ENCODE measurements at regions not wholly inside any gene's neighbourhood (a gene's known extent, or its start where the extent isn't known, plus 50 kb on each side); places are given as distances from the start of the nearest gene placed in this dataset.

- DNase-seq (ENCODE audit: low spot score), result no peak
- TF ChIP-seq CTCF (IDR thresholded peaks at IDR 0.05), result no peak
- ATAC-seq (ENCODE audit: low FRiP score), result no peak
Measured at GRCh38 chr15:59941612-59942011, 62.5 kb upstream of the FOXB1 start.

- no peak for ATAC-seq (ENCODE audit: low FRiP score)
- no peak for TF ChIP-seq CTCF (IDR thresholded peaks at IDR 0.05)
Measured at GRCh38 chr15:59940928-59941327, 63.2 kb upstream of the FOXB1 start.

GRCh38 chr15:59940456-59940855, 63.7 kb upstream of the FOXB1 start:
- no peak for ATAC-seq (ENCODE audit: low FRiP score)
- DNase-seq (ENCODE audit: low spot score), result no peak
- TF ChIP-seq CTCF (IDR thresholded peaks at IDR 0.05), result no peak

More at GRCh38 chr15:59940928-59941327, 63.2 kb upstream of the FOXB1 start:
- DNase-seq (ENCODE audit: low spot score), result no peak

GRCh38 chr15:59936741-59937140, 67.4 kb upstream of the FOXB1 start:
- ATAC-seq (ENCODE audit: low FRiP score), result no peak
- DNase-seq (ENCODE audit: low spot score), result no peak
- TF ChIP-seq CTCF (IDR thresholded peaks at IDR 0.05), result no peak

- ATAC-seq (ENCODE audit: low FRiP score) (no peak), DNase-seq (ENCODE audit: low spot score) (no peak)
Measured at GRCh38 chr15:59933607-59934006, 70.5 kb upstream of the FOXB1 start.

GRCh38 chr15:59931646-59932261, 72.4 kb upstream of the FOXB1 start:
- no peak for TF ChIP-seq CTCF (IDR thresholded peaks at IDR 0.05)
- no peak for ATAC-seq (ENCODE audit: low FRiP score)
- DNase-seq (ENCODE audit: low spot score), result no peak

More at GRCh38 chr15:59933607-59934006, 70.5 kb upstream of the FOXB1 start:
- no peak for TF ChIP-seq CTCF (IDR thresholded peaks at IDR 0.05)

GRCh38 chr15:59924812-59925522, 79.1 kb upstream of the FOXB1 start:
- no peak for ATAC-seq (ENCODE audit: low FRiP score)
- no peak for DNase-seq (ENCODE audit: low spot score)
- no peak for TF ChIP-seq CTCF (IDR thresholded peaks at IDR 0.05)
